Mesodermal cell (in vitro differentiated cells): ENCODE measurements at regions not wholly inside any gene's neighbourhood (a gene's known extent, or its start where the extent isn't known, plus 50 kb on each side); places are given as distances from the start of the nearest gene placed in this dataset.

Experiments used
- H3K27ac ChIP-seq: 2 replicates; pipeline ENCODE4 v1.7.0; 2013; ENCODE audit warnings: mild to moderate bottlenecking, low read depth, low read length, moderate library complexity; ENCODE audit not compliant: severe bottlenecking
- H3K36me3 ChIP-seq: 2 replicates; pipeline ENCODE4 v1.7.1; 2013; ENCODE audit warnings: mild to moderate bottlenecking, low read length, moderate library complexity; ENCODE audit not compliant: control insufficient read depth, insufficient read depth
- H3K4me1 ChIP-seq: one replicate; pipeline ENCODE4 v1.7.1; 2013; ENCODE audit warnings: mild to moderate bottlenecking, low read length; ENCODE audit not compliant: insufficient read depth, control insufficient read depth, poor library complexity, severe bottlenecking
- H3K4me3 ChIP-seq: 2 replicates; pipeline ENCODE4 v1.7.0; 2013; ENCODE audit warnings: low read length, control low read depth, mild to moderate bottlenecking; ENCODE audit not compliant: insufficient read depth, poor library complexity, severe bottlenecking; ENCODE audit errors: extremely low read depth
- H3K9me3 ChIP-seq: 2 replicates; pipeline ENCODE4 v1.7.1; 2013; ENCODE audit warnings: mild to moderate bottlenecking, low read length, moderate library complexity; ENCODE audit not compliant: control insufficient read depth
- WGBS, 2 experiments: methylation state at CpG; one replicate each; pipeline ENCODE4 v1.1.5; 2013; ENCODE audit warnings: missing lambda C conversion rate in 2 of 2; ENCODE audit not compliant: insufficient coverage in 2 of 2; 5-methylcytosine and 5-hydroxymethylcytosine counted together

DNA sequence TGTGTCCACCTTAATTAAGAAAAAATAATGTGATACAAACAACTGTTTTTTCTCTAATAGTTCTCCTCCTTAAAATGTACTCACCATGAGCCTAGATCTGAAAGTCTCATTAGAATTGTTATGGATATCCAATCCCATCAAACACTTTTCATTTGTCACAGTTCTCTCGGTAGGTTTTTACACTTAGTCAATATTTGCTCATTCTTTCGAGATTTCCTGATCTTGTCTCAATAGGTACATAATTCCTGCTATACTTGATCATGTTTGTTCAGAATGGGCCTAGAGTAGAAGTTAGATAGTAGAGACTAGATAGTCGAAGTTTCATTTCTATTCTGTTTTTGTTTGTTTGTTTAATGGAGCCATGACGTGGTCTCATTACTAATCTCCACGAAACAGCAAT is 2005.7 kb downstream of the NCAM2 start:
- Histone ChIP-seq H3K27ac (no peak overlapping the region), H3K4me3 (no peak overlapping the region), H3K9me3 (no peaks in the 10 kb centered on the region), H3K36me3 (no peaks in the 10 kb centered on the region), H3K4me1 (no peaks in the 10 kb centered on the region)
- 80% methylated on average over 3 of the region's 5 CpGs; no CpG with 5 or more reads in 1 of the 2 experiments for WGBS, 2 experiments

DNA sequence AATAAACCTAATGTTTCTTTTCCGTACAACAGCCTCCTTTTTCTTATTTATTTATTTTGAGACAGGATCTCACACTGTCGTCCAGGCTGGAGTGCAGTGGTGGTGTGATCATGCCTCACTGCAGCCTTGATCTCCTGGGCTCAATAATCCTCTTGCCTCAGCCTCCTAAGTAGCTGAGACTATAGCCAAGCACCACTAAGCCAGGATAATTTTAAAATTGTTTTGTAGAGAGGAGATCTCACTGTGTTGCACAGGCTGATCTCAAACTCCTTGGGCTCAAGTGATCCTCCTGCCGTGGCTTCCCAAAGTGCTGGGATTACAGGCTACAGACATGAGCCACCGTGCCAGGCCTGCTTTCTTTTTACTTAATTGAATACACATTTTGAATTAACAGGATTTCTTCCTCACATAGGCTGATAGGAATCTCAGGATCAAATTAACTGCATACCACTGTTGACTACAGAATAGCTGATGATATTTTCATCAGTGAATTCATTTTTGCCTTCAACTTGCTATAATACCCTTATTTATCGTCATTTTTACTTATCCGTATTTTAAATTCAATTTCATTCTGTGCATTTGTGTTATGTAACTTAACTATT is 2010.5 kb downstream of the NCAM2 start:
- 82 to 83% methylated on average over 2 to 3 of the region's 6 CpGs for WGBS, 2 experiments
- Histone ChIP-seq H3K36me3 (no peaks in the 10 kb centered on the region), H3K4me1 (no peaks in the 10 kb centered on the region), H3K9me3 (no peaks in the 10 kb centered on the region), H3K27ac (no peak overlapping the region), H3K4me3 (no peak overlapping the region)

DNA sequence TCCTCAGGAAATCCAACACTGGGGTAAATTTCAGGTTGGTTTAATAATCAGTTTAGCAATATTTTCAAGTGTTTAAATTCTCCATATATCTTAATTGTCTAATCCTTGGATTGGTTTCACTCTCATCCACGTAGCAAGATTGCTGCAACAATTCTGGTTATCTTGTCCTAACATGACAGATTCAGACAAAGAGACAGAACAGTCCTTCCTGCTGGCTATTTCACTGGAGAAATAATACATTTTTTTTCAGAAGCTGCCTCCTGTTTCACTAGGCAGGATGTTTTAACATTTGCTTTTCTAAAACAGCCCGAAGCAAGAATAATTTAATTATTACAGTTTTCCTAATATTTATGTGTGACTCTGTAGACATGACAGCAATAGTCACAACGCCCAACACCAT is 2011.2 kb downstream of the NCAM2 start:
- H3K36me3 ChIP-seq: no peaks in the 10 kb centered on the region
- H3K4me1 ChIP-seq: no peaks in the 10 kb centered on the region
- H3K9me3 ChIP-seq: no peaks in the 10 kb centered on the region
- H3K27ac ChIP-seq: no peak overlapping the region
- WGBS, 2 experiments: 57 to 80% methylated on average over 1 of the region's 3 CpGs
- H3K4me3 ChIP-seq: no peak overlapping the region

DNA sequence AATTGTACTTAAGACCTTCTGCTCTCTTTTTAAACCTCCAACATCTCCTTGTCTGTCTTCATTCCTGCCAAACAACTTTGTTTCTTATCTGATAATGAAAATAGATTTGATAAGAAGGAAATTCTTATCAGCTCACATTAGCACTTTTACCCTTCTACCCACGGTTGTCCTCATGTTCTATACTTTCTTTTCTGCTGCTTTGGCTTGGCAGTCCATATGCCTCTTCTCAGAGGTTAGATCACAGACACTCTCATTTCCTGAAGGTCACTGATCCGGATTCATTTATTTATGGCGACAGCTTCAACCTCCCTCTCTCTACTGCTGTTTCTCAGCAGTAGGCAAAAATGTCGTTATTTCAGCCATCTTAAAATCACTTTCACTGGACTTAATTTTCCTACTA is 2015.8 kb downstream of the NCAM2 start:
- no peak overlapping the region for H3K27ac ChIP-seq
- 64 to 78% methylated on average over 4 of the region's 4 CpGs for WGBS, 2 experiments
- H3K36me3 ChIP-seq: no peaks in the 10 kb centered on the region
- no peaks in the 10 kb centered on the region for H3K9me3 ChIP-seq
- no peak overlapping the region for H3K4me3 ChIP-seq
- no peaks in the 10 kb centered on the region for H3K4me1 ChIP-seq

DNA sequence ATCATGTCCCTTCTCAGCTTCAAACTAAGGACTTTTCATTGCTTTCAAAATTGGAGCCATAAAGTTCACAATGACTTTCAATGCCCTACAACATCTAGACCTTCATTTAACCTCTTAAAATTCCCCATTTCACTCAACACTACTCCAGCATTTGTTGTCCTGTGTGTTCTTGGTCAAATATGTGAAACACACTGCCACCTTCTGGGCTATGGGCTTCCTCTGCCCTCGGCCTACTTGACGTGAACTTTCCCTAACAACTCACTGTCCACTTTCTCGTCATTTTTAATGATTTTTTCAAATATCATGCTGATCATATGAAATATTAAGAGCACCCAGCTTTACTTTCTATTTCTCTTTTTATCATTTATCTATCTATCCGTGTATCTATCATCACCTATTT is 2018.4 kb downstream of the NCAM2 start:
- WGBS, 2 experiments: 64% methylated on average over 3 of the region's 4 CpGs; no CpG with 5 or more reads in 1 of the 2 experiments
- Histone ChIP-seq H3K9me3 (no peaks in the 10 kb centered on the region), H3K4me1 (no peaks in the 10 kb centered on the region), H3K27ac (no peak overlapping the region), H3K4me3 (no peak overlapping the region), H3K36me3 (no peaks in the 10 kb centered on the region)

DNA sequence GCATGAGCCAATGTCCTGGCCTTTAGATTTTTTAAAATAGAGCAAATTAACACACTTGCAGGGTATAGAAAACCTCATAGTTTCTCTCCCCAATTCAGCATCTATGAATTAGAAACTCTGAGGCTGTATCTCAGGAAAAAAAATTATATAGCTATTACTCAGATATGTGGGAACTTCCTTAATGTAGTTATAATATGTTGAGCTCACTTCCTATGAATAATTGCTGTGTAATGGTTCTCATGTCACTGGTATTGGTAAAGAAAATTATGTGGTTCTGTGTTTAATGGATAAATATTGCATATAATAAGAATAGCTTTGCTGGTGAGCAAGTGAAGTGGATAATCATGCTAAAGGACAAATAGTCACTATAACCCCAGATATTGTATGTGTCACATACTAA is 2019.8 kb downstream of the NCAM2 start:
- Histone ChIP-seq H3K4me3 (no peak overlapping the region), H3K4me1 (no peaks in the 10 kb centered on the region), H3K27ac (no peak overlapping the region), H3K36me3 (no peaks in the 10 kb centered on the region), H3K9me3 (no peaks in the 10 kb centered on the region)

DNA sequence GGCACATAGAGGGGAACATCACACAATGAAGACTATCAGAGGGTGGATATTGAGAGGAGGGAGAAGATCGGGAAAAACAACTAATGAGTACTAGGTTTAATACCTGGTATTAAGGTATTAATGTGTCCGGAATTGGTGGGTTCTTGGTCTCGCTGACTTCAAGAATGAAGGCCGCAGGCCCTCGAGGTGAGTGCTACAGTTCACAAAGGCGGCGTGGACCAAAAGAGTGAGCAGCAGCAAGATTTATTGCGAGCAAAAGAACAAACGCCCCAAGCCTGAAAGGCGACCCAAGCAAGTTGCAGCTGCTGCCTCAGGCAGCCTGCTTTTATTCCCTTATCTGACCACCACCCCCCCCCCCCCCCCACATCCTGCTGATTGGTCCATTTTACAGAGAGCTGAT is 2022.8 kb downstream of the NCAM2 start:
- Histone ChIP-seq H3K4me3 (no peak overlapping the region), H3K4me1 (no peaks in the 10 kb centered on the region), H3K27ac (no peak overlapping the region), H3K36me3 (no peaks in the 10 kb centered on the region), H3K9me3 (no peaks in the 10 kb centered on the region)
- 93 to 96% methylated on average over 3 to 7 of the region's 10 CpGs for WGBS, 2 experiments

DNA sequence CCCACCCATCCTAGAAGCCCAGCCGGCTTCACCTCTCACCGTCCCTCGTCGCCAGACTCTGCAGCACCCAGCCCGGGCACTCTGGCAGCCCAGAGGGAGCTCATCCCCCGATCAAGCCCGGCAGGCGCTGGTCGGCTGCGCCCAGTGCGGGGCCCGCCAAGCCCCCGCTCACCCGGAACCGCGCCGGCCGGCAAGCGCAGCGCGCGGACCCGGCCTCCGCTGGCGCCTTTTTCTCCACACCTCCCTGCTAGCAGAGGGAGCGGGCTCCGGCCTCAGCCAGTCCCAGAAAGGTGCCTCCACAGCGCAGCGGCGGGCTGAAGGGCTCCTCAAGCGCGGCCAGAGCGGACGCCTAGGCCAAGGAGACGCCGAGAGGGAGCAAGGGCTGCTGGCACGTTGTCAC is 2023.3 kb downstream of the NCAM2 start:
- Histone ChIP-seq H3K4me3 (no peak overlapping the region), H3K9me3 (no peaks in the 10 kb centered on the region), H3K27ac (no peak overlapping the region), H3K4me1 (no peaks in the 10 kb centered on the region), H3K36me3 (no peaks in the 10 kb centered on the region)
- WGBS, 2 experiments: 92 to 98% methylated on average over 21 to 33 of the region's 37 CpGs

DNA sequence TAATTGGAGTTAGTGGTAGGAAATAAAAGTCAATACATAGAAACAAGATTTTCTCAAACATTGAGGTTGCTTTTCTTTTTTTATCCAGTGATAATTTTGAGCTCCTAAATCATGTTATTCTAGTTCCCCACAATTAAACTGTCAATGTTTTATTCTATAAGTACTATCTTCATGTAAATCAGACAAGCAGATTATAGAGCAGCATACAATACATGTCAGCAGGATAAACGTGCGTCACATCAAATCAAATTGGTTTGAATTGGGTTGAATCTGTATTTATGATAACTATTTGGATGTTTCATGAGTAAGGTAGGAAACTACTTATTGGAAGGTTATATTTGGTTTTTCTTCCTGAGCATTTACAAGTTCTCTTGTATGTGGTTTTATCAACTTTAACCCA is 2028.7 kb downstream of the NCAM2 start:
- WGBS, 2 experiments: 93 to 100% methylated on average over 2 of the region's 2 CpGs
- Histone ChIP-seq H3K4me3 (no peak overlapping the region), H3K9me3 (no peaks in the 10 kb centered on the region)

DNA sequence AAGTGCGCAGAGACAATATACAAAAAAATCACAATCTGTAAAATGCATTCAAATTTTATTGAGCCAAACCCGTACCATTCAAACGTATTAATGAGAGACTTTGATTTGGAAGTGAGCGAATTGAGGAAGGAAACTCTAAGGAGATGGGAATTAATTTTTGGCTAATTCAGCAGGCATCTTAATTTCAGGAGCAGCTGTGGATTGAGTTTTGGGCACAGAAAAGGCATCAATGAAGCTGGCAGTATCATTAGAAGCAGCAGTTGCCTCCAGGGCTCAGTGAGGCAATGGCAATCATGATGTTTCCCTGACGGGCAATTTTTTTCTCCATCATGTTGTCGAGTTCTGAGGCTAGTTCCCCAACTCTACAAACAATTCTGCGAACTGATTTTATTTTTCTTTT is 2041.6 kb downstream of the NCAM2 start:
- Histone ChIP-seq H3K4me1 (no peaks in the 10 kb centered on the region), H3K9me3 (no peaks in the 10 kb centered on the region), H3K4me3 (no peak overlapping the region), H3K27ac (no peak overlapping the region), H3K36me3 (no peaks in the 10 kb centered on the region)
- 53 to 61% methylated on average over 3 of the region's 7 CpGs for WGBS, 2 experiments

More for the DNA sequence above, 2028.7 kb downstream of the NCAM2 start:
- H3K4me1 ChIP-seq: no peaks in the 10 kb centered on the region
- H3K27ac ChIP-seq: no peak overlapping the region
- no peaks in the 10 kb centered on the region for H3K36me3 ChIP-seq

DNA sequence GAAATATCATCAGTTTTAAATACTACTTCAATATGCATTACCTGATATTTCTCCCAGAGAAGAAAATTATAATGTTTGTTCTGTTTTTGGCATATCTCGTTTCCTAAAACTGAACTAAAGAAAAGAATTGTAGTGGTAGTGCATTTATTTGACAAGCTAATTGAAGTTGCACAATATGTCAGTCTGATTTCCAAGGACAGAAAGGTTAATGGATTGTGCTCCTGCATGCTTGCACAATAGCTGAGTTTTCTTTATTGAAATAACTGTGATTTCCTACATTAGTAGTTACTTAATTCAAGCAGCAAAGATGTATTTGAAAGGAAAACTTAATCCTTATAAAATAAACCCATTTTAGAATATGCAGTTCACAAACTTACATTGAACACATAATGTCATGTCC is 2047.7 kb downstream of the NCAM2 start:
- H3K9me3 ChIP-seq: no peaks in the 10 kb centered on the region
- WGBS, 2 experiments: 88 to 100% methylated on average over 1 of the region's 1 CpG
- no peak overlapping the region for H3K4me3 ChIP-seq
- H3K27ac ChIP-seq: no peak overlapping the region
- H3K36me3 ChIP-seq: no peaks in the 10 kb centered on the region
- H3K4me1 ChIP-seq: no peaks in the 10 kb centered on the region
